ENCODE measurements at regions not wholly inside any gene's neighbourhood (a gene's known extent, or its start where the extent isn't known, plus 50 kb on each side); places are given as distances from the start of the nearest gene placed in this dataset.

DNA sequence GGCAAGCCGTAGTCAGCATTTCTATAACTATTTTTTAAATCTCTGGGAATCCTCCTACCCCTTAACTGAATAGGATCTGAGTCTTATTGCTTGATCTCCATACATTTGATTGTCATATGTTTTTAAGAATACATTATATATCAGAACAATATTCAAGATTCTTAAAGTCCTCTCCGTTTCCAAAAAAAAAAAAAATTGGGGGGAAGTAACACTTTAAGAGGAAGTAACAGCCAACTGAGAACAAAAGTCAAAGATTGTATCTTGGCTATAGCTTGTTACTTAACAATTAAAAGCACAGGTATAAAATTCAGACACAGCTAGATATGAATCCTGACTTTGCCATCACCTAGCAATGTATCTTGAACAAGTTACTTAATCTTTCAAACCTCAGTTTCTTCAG, 169.9 kb upstream of the ADO start:
- TF ChIP-seq CTCF (IDR thresholded peaks at IDR 0.05) (no peak), EP300 (IDR thresholded peaks at IDR 0.05) (no peak)

Data from tibial nerve (tissue), 4 donors.